Endothelial cell (in vitro differentiated cells): ENCODE measurements at regions not wholly inside any gene's neighbourhood (a gene's known extent, or its start where the extent isn't known, plus 50 kb on each side); places are given as distances from the start of the nearest gene placed in this dataset.

ENCODE experiments used
- DNase-seq: peaks from one replicate; pipeline ENCODE4 v3.0.0; 2021; ENCODE audit warnings: low spot score
- H3K27ac Mint-ChIP-seq: one replicate; pipeline ENCODE4 v1.8.0; 2021; ENCODE audit warnings: mixed read lengths, inconsistent platforms; ENCODE audit not compliant: unreplicated experiment
- H3K27me3 Mint-ChIP-seq: one replicate; pipeline ENCODE4 v1.8.0; 2021; ENCODE audit warnings: mild to moderate bottlenecking, moderate library complexity, mixed read lengths, inconsistent platforms; ENCODE audit not compliant: unreplicated experiment
- H3K36me3 Mint-ChIP-seq: one replicate; pipeline ENCODE4 v1.8.0; 2021; ENCODE audit warnings: mild to moderate bottlenecking, low read depth, mixed read lengths, inconsistent platforms; ENCODE audit not compliant: unreplicated experiment
- H3K4me1 Mint-ChIP-seq: one replicate; pipeline ENCODE4 v1.8.0; 2021; ENCODE audit warnings: mild to moderate bottlenecking, mixed read lengths, inconsistent platforms; ENCODE audit not compliant: unreplicated experiment
- H3K4me3 Mint-ChIP-seq: one replicate; pipeline ENCODE4 v1.8.0; 2021; ENCODE audit warnings: mild to moderate bottlenecking, mixed read lengths, inconsistent platforms; ENCODE audit not compliant: unreplicated experiment
- H3K9me3 Mint-ChIP-seq: one replicate; pipeline ENCODE4 v1.8.0; 2021; ENCODE audit warnings: mixed read lengths, inconsistent platforms; ENCODE audit not compliant: unreplicated experiment
- CTCF ChIP-seq: fragments of 200-600 bp; sonication (generic); IDR thresholded peaks from one replicate; pipeline ENCODE4 v1.5.0; 2021; ENCODE audit warnings: antibody characterized with exemption; ENCODE audit not compliant: unreplicated experiment

GRCh38 chr1:42052072-42052699 is 101.0 kb upstream of the GUCA2B start:
- Mint-ChIP-seq H3K36me3 (no peaks in the 10 kb centered on the region), H3K27ac (no peak overlapping the region), H3K4me3 (no peak overlapping the region), H3K27me3 (peaks cover 2% of the 10 kb centered on the region), H3K9me3 (no peaks in the 10 kb centered on the region), H3K4me1 (no peaks in the 10 kb centered on the region)
- no peak for TF ChIP-seq CTCF
- no peak for DNase-seq

DNA sequence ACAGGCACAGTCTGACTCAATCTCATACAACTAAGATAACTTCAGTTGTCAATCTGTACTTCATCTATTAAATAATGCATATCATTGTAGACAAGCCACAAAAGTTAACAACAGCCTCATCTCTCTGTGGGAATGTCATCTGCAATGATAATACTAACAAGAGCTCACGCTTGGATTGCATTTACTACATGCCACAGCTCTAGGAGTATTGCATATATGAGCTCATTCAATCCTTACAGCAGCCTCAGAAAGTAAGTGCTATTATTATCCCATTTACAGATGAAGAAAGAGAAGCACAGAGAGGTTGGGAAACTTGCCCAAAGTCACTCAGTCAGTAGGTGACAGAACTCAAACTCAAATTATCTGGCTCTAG is 105.7 kb upstream of the GUCA2B start:
- peaks cover 2% of the 10 kb centered on the region for H3K27me3 Mint-ChIP-seq
- H3K27ac Mint-ChIP-seq: no peak overlapping the region
- H3K36me3 Mint-ChIP-seq: no peaks in the 10 kb centered on the region
- no peaks in the 10 kb centered on the region for H3K9me3 Mint-ChIP-seq
- H3K4me1 Mint-ChIP-seq: no peaks in the 10 kb centered on the region
- DNase-seq: no peak
- H3K4me3 Mint-ChIP-seq: no peak overlapping the region
- TF ChIP-seq CTCF: no peak

DNA sequence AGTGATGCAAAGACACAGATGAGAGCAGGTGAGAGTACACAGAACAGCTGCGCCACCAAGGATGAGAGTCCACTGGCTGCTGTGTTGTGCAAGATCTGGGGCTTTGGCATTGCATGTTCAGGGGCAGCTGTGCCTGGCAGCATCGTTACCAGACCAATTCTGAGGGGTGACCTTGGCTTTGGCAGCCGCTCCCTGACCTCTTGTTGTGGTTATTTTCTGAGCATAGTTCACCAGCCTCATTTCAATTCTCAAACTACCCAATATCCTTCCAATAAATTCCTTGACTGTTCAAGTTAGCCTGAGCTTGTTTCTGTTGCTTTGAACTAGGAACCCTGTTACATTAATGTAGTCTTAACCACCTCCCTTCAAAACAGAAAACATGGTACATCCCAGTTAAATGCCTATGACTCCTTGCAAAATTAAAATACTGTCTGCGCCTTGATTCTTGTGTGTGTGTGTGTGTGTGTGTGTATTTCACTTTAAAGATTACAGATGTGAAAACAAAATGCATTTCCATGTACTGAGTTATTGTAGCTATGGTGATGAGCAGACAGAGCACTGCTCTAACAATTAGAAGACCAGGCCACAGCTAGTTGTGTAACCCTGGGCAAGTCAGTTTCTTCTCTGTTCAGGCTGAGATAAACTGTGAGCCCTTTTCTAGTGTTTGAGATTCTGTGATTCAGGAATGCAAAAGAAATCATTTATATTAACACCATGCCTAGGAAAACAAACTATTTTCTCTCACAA is 106.3 kb upstream of the GUCA2B start:
- Mint-ChIP-seq H3K36me3 (no peaks in the 10 kb centered on the region), H3K4me3 (no peak overlapping the region), H3K4me1 (no peaks in the 10 kb centered on the region), H3K27ac (no peak overlapping the region), H3K27me3 (peaks cover 2% of the 10 kb centered on the region), H3K9me3 (no peaks in the 10 kb centered on the region)
- DNase-seq: no peak
- TF ChIP-seq CTCF: no peak

DNA sequence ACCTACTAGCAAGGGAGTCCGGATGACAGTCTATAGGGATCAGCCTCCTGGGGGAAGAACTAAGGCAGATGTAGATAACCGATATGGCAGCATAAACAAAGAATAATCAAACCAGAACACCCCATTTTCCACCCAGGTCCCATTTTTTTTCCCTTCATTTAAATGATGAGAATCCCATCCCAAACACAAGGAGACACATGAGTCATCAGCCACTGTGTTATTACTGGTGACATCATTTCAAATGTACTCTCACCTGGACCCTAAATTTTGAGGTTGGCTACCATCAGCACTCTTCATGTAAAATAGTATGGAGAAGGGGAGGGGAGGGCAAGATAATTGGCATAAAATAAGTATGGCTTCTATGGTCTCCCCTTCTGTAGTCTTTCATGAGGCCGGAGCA is 108.9 kb upstream of the GUCA2B start:
- Mint-ChIP-seq H3K27me3 (peaks cover 2% of the 10 kb centered on the region), H3K36me3 (no peaks in the 10 kb centered on the region), H3K27ac (no peak overlapping the region), H3K4me1 (no peaks in the 10 kb centered on the region), H3K9me3 (no peaks in the 10 kb centered on the region), H3K4me3 (no peak overlapping the region)
- DNase-seq: no peak
- TF ChIP-seq CTCF: no peak

GRCh38 chr1:42043811-42044210 is 109.4 kb upstream of the GUCA2B start:
- Mint-ChIP-seq H3K4me3 (no peak overlapping the region), H3K36me3 (no peaks in the 10 kb centered on the region), H3K9me3 (no peaks in the 10 kb centered on the region), H3K27me3 (peaks cover 2% of the 10 kb centered on the region), H3K27ac (no peak overlapping the region), H3K4me1 (no peaks in the 10 kb centered on the region)
- no peak for DNase-seq
- TF ChIP-seq CTCF: no peak
